ENCODE measurements at regions not wholly inside any gene's neighbourhood (a gene's known extent, or its start where the extent isn't known, plus 50 kb on each side); places are given as distances from the start of the nearest gene placed in this dataset.

DNA sequence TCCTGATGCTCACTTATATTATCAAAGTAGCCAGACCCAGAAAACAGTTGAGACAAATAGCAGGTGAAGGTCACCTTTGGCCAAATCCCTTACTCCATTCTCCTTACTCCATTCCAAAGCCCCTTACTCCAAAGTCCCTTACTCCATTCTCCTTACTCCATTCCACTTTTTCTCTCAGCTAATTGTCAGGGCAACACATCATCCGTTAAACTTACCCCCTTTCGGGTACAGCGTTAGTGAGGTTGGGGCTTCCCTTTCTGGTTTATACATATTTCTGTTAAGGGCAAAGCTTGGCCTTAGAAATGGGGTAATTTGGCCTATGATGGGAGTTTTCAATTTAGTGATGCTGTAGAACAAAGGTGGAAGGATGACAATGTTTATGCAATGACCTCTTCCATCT, 111.8 kb upstream of the CCND2 start:
- Histone ChIP-seq H2AFZ (ENCODE audit: low read depth) (no peak overlapping the region), H3K4me1 (ENCODE audit: low read depth, poor library complexity, severe bottlenecking) (peaks cover 9% of the 10 kb centered on the region), H3K79me2 (ENCODE audit: insufficient read depth, low read depth) (no peaks in the 10 kb centered on the region), H4K20me1 (ENCODE audit: insufficient read depth) (no peaks in the 10 kb centered on the region), H3K4me3 (IDR thresholded peaks at IDR 0.05; ENCODE audit: insufficient read depth, low read depth, low read length) (no peak overlapping the region), H3K27me3 (ENCODE audit: insufficient read depth, low read depth) (no peaks in the 10 kb centered on the region), H3K9ac (no peak overlapping the region), H3K4me2 (no peak overlapping the region), H3K27ac (no peak overlapping the region), H3K36me3 (ENCODE audit: insufficient read depth) (no peaks in the 10 kb centered on the region)
- TF ChIP-seq, protein P1, sequence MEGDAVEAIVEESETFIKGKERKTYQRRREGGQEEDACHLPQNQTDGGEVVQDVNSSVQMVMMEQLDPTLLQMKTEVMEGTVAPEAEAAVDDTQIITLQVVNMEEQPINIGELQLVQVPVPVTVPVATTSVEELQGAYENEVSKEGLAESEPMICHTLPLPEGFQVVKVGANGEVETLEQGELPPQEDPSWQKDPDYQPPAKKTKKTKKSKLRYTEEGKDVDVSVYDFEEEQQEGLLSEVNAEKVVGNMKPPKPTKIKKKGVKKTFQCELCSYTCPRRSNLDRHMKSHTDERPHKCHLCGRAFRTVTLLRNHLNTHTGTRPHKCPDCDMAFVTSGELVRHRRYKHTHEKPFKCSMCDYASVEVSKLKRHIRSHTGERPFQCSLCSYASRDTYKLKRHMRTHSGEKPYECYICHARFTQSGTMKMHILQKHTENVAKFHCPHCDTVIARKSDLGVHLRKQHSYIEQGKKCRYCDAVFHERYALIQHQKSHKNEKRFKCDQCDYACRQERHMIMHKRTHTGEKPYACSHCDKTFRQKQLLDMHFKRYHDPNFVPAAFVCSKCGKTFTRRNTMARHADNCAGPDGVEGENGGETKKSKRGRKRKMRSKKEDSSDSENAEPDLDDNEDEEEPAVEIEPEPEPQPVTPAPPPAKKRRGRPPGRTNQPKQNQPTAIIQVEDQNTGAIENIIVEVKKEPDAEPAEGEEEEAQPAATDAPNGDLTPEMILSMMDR (conservative IDR thresholded peaks at IDR 0.05; ENCODE audit: low read depth, low read length), result no peak

DNA sequence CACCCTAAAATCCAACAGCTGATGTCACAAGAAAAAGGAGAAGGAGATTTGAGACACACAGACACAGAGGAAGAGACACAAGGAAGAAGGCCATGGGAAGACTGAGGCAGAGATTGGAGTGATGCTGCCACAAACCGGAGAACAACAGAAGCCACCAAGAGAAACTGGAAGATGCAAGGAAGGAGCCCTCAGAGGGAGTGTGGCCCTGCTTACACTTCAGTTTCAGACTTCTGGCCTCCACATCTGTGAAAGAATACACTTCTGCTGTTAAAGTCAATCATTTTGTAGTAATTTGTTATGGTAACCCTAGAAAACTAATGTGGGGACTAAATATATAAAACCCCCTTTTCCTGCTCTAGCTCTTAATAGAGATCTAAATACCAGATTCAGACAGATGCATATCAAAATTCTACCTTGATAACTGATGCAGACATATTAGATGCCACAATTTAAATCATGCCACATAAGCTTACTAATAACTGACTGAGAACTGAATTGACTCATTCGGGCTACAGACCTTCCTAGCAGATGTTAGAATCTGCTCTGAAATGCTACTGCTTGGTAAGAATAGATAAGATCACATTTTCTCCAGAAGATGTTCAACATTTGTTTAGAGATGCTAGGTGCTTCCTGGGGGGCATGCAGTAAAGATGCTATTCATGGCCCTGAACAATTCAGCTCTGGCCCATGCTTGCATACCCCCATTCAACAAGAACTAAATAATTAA, 113.1 kb upstream of the CCND2 start:
- Histone ChIP-seq H3K27me3 (ENCODE audit: insufficient read depth, low read depth) (no peaks in the 10 kb centered on the region), H3K4me2 (no peak overlapping the region; the same call in 1 of the 2 replicates), H3K79me2 (ENCODE audit: insufficient read depth, low read depth) (no peaks in the 10 kb centered on the region), H3K36me3 (ENCODE audit: insufficient read depth) (no peaks in the 10 kb centered on the region), H3K4me1 (ENCODE audit: low read depth, poor library complexity, severe bottlenecking) (peaks cover 16% of the 10 kb centered on the region), H2AFZ (ENCODE audit: low read depth) (no peak overlapping the region), H4K20me1 (ENCODE audit: insufficient read depth) (no peaks in the 10 kb centered on the region), H3K4me3 (IDR thresholded peaks at IDR 0.05; ENCODE audit: insufficient read depth, low read depth, low read length) (no peak overlapping the region), H3K27ac (no peak overlapping the region), H3K9ac (no peak overlapping the region)
- TF ChIP-seq, protein P1 (conservative IDR thresholded peaks at IDR 0.05; ENCODE audit: low read depth, low read length), result no peak

DNA sequence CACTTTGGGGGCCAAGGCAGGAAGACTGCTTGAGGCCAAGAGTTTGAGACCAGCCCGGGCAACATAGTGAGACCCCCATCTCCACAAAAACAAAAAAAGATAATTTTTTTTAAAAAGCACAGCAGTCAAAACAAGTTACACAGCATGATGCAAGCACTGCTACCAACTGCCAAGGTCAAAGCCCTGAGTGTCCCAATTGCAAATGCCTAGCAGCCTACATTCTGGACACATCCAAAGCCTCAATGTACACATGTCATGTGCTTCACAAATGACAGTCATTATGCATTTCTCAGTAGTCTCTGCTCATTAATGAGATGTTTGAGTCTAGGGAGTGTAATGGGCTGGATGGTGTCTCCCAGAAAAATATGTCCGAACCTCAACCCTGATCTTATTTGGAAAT, 113.7 kb upstream of the CCND2 start:
- Histone ChIP-seq H4K20me1 (ENCODE audit: insufficient read depth) (no peaks in the 10 kb centered on the region), H3K36me3 (ENCODE audit: insufficient read depth) (no peaks in the 10 kb centered on the region), H2AFZ (ENCODE audit: low read depth) (no peak overlapping the region), H3K79me2 (ENCODE audit: insufficient read depth, low read depth) (no peaks in the 10 kb centered on the region), H3K27ac (no peak overlapping the region), H3K4me3 (IDR thresholded peaks at IDR 0.05; ENCODE audit: insufficient read depth, low read depth, low read length) (no peak overlapping the region), H3K9ac (no peak overlapping the region), H3K4me1 (ENCODE audit: low read depth, poor library complexity, severe bottlenecking) (peaks cover 22% of the 10 kb centered on the region), H3K27me3 (ENCODE audit: insufficient read depth, low read depth) (no peaks in the 10 kb centered on the region), H3K4me2 (no peak overlapping the region)
- TF ChIP-seq, protein P1 (conservative IDR thresholded peaks at IDR 0.05; ENCODE audit: low read depth, low read length), result no peak

DNA sequence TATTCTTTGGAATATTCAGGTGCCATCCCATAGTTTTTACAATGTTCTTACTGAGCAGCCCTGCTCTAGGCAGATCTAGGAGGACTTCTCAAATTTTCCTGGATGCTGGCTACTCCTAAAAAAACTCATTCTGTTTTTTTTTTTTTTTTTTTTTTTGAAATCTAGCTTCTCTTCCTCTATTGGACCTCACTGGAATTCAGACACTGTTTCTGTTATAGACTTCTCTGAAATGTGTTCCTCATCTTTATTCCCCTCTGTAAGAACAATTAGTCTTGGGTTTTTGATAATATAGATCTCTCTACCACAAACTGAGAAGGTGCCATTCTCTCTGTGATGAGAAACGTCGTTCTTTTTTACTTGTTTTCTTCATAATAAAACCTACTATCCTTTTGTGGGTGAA, 115.3 kb upstream of the CCND2 start:
- Histone ChIP-seq H2AFZ (ENCODE audit: low read depth) (no peak overlapping the region), H3K4me3 (IDR thresholded peaks at IDR 0.05; ENCODE audit: insufficient read depth, low read depth, low read length) (no peak overlapping the region), H3K4me1 (ENCODE audit: low read depth, poor library complexity, severe bottlenecking) (peaks cover 37% of the 10 kb centered on the region), H3K27ac (no peak overlapping the region), H4K20me1 (ENCODE audit: insufficient read depth) (no peaks in the 10 kb centered on the region), H3K9ac (no peak overlapping the region), H3K36me3 (ENCODE audit: insufficient read depth) (no peaks in the 10 kb centered on the region), H3K79me2 (ENCODE audit: insufficient read depth, low read depth) (no peaks in the 10 kb centered on the region), H3K27me3 (ENCODE audit: insufficient read depth, low read depth) (no peaks in the 10 kb centered on the region), H3K4me2 (no peak overlapping the region)
- TF ChIP-seq, protein P1 (conservative IDR thresholded peaks at IDR 0.05; ENCODE audit: low read depth, low read length), result no peak

Measured in KMS-11 (cell line).